ENCODE measurements at regions not wholly inside any gene's neighbourhood (a gene's known extent, or its start where the extent isn't known, plus 50 kb on each side); places are given as distances from the start of the nearest gene placed in this dataset.
A peak's percentile ranks its signal among the peaks of the same experiment; 100 is the strongest.
"Not testable (repeated sequence)": the region's sequence is repeated elsewhere in the genome, so short reads cannot be mapped to it uniquely, and the experiment has no call there.

- peak; percentile 79 for DNase-seq
Observed at GRCh38 chr1:43039228-43040055, 80.8 kb upstream of the SLC2A1 start.

GRCh38 chr1:43038232-43038935 lies 79.7 kb upstream of the SLC2A1 start:
- no peak for DNase-seq

GRCh38 chr1:43037466-43037865 lies 78.8 kb upstream of the SLC2A1 start:
- no peak for DNase-seq

GRCh38 chr1:43036932-43037331 lies 78.3 kb upstream of the SLC2A1 start:
- DNase-seq, result no peak

- DNase-seq, result no peak
Observed at GRCh38 chr1:43035821-43036741, 77.4 kb upstream of the SLC2A1 start.

- no peak for DNase-seq
Observed at GRCh38 chr1:43034778-43035177, 76.1 kb upstream of the SLC2A1 start.

- peak; percentile 48 for DNase-seq
Observed at GRCh38 chr1:43034195-43034658, 75.6 kb upstream of the SLC2A1 start.

- DNase-seq, result no peak
Observed at GRCh38 chr1:43031316-43032203, 72.9 kb upstream of the SLC2A1 start.

GRCh38 chr1:43024905-43025304 lies 66.2 kb upstream of the SLC2A1 start:
- DNase-seq, result no peak

- DNase-seq, result no peak
Observed at GRCh38 chr1:43021547-43022474, 63.1 kb upstream of the SLC2A1 start.

- no peak for DNase-seq
Observed at GRCh38 chr1:43019226-43019625, 60.6 kb upstream of the SLC2A1 start.

- no peak for DNase-seq
Observed at GRCh38 chr1:43018121-43018520, 59.5 kb upstream of the SLC2A1 start.

GRCh38 chr1:43015269-43015668 lies 56.6 kb upstream of the SLC2A1 start:
- DNase-seq, result no peak

GRCh38 chr1:43014579-43014978 lies 55.9 kb upstream of the SLC2A1 start:
- not testable (repeated sequence) for DNase-seq

- no peak for DNase-seq
Observed at GRCh38 chr1:43011020-43011419, 52.4 kb upstream of the SLC2A1 start.

GRCh38 chr1:43009274-43009673 lies 50.6 kb upstream of the SLC2A1 start:
- DNase-seq, result no peak

- no peak for DNase-seq
Observed at GRCh38 chr1:43008115-43009060, 49.7 kb upstream of the SLC2A1 start.

Data from DMS53 (cell line).